Thyroid gland (tissue), 4 donors: ENCODE measurements at regions not wholly inside any gene's neighbourhood (a gene's known extent, or its start where the extent isn't known, plus 50 kb on each side); places are given as distances from the start of the nearest gene placed in this dataset.
"Not testable (repeated sequence)": the region's sequence is repeated elsewhere in the genome, so short reads cannot be mapped to it uniquely, and the experiment has no call there.

Experiments used
- DNase-seq, 2 donors: peaks; one replicate each; pipeline ENCODE4 v3.0.0-alpha.2; 2019
- H3K27ac ChIP-seq, 3 donors: fragments of 200-600 bp; sonication (generic); 1 replicate in 2 of 3; 2 replicates in 1 of 3; pipeline ENCODE4 v1.5.1; 2016 to 2019; ENCODE audit warnings: mild to moderate bottlenecking in 1 of 3, moderate library complexity in 1 of 3
- H3K27me3 ChIP-seq: fragments of 200-600 bp; sonication (generic); one replicate; pipeline ENCODE4 v1.5.1; 2019
- H3K36me3 ChIP-seq, 2 donors: fragments of 200-600 bp; sonication (generic); one replicate each; pipeline ENCODE4 v1.5.1; 2016 to 2019
- H3K4me1 ChIP-seq, 2 donors: fragments of 200-600 bp; sonication (generic); one replicate each; pipeline ENCODE4 v1.5.1; 2017 to 2019
- H3K4me3 ChIP-seq, 3 donors: fragments of 200-600 bp; sonication (generic); replicated peaks in 1 of 3; 1 replicate in 2 of 3; 2 replicates in 1 of 3; pipeline ENCODE4 v1.5.1; 2016; ENCODE audit warnings: mild to moderate bottlenecking in 1 of 3
- H3K9me3 ChIP-seq: fragments of 200-600 bp; sonication (generic); one replicate; pipeline ENCODE4 v1.5.1; 2017
- POLR2A ChIP-seq, 2 donors: fragments of 450-650 bp; IDR thresholded peaks; one replicate each; pipeline ENCODE4 v1.6.1; 2017; ENCODE audit warnings: antibody characterized with exemption in 2 of 2, mild to moderate bottlenecking in 2 of 2, moderate library complexity in 1 of 2
- WGBS, 2 donors: methylation state at CpG; one replicate each; pipeline ENCODE4 v1.1.5; 2017; 5-methylcytosine and 5-hydroxymethylcytosine counted together
- intact Hi-C: fragments of 100-400 bp; cut with DNase I; formaldehyde crosslinking; loops from one replicate; pipeline ENCODE4 v1.15.1; 2023
- TF ChIP-seq, protein P1 (sequence below), 6 experiments: fragments of 200-600 bp in 3 of 6; fragments of 450-650 bp in 3 of 6; sonication (generic) in 3 of 6; IDR thresholded peaks; one replicate each; pipeline ENCODE4 v1.5.1; 2016 to 2019; ENCODE audit warnings: antibody characterized with exemption in 6 of 6, mild to moderate bottlenecking in 2 of 6, inconsistent platforms in 1 of 6, moderate library complexity in 1 of 6

DNA sequence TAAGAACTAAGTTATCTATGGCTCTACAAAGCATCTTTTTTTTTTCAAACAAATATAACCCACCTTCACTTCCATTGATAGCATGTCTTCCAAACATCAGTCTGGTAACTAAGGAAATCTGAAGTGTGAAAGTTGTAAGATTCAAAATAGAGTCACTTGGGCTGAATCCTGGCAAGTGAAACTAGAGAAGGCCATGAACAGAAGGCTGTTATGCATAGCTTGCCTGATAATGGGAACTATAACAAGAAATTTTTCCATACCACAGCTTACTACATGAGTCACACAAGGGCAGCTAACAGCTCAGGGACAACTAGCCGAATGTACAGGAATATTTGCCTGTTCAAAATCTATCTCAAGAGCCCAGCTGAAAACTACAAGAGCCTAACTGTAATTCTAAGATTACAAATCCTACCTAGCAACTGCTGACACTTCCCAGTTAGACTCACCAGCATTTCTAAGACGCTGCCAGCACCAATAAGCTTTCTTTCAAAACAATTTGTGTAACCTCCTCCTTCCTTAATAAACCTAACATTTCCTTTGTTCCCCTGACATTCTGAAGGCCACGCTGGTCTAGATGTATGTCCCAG is 1066.5 kb downstream of the PLOD2 start:
- TF ChIP-seq POLR2A (IDR thresholded peaks at IDR 0.05): no peak
- TF ChIP-seq, protein P1, sequence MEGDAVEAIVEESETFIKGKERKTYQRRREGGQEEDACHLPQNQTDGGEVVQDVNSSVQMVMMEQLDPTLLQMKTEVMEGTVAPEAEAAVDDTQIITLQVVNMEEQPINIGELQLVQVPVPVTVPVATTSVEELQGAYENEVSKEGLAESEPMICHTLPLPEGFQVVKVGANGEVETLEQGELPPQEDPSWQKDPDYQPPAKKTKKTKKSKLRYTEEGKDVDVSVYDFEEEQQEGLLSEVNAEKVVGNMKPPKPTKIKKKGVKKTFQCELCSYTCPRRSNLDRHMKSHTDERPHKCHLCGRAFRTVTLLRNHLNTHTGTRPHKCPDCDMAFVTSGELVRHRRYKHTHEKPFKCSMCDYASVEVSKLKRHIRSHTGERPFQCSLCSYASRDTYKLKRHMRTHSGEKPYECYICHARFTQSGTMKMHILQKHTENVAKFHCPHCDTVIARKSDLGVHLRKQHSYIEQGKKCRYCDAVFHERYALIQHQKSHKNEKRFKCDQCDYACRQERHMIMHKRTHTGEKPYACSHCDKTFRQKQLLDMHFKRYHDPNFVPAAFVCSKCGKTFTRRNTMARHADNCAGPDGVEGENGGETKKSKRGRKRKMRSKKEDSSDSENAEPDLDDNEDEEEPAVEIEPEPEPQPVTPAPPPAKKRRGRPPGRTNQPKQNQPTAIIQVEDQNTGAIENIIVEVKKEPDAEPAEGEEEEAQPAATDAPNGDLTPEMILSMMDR (IDR thresholded peaks at IDR 0.05): no peak
- Histone ChIP-seq H3K9me3 (no peaks in the 10 kb centered on the region), H3K27me3 (no peaks in the 10 kb centered on the region), H3K4me1 (no peaks in the 10 kb centered on the region), H3K4me3 (no peak overlapping the region), H3K27ac (no peak overlapping the region), H3K36me3 (no peaks in the 10 kb centered on the region)
- intact Hi-C loops: no loop called here
- WGBS, 2 donors: 19 to 32% methylated on average over 3 of the region's 3 CpGs
- DNase-seq: no peak

DNA sequence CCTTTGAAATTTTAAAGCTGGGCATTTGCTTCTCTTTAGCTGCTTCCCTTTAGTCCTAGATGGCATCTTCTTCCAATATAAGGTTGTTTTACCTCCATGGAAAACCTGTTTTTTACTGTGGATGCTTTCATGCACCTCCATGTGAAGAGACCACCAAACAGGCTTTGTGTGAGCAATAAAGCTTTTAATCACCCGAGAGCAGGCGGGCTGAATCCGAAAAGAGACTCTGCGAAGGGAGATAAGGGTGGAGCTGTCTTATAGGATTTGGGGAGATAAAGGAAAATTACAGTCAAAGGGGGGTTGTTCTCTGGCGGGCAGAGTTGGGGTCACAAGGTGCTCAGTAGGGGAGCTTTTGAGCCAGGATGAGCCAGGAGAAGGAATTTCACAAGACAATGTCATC is 1049.8 kb downstream of the PLOD2 start:
- 85 to 93% methylated on average over 5 of the region's 5 CpGs for WGBS, 2 donors
- H3K36me3 ChIP-seq, DNase-seq: not testable (repeated sequence)

DNA sequence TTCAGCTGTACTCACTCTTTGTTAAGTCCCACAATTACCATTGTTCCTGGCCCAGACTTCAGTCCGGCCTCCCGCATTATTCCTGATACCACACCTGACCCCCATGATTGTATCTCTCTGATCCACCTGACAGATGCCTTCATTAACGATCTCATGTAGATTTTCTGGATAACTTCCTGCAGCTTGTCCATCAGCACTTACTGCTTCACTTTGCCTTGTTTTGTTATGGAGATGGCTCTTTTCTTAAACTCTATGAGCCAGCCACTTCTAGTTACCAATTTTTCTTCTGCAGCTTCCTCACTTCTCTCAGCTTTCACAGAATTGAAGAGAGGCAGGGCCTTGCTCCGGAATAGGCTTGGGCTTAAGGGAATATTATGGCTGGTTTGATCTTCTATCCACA is 1044.2 kb downstream of the PLOD2 start:
- 89% methylated on average over 4 of the region's 4 CpGs for WGBS, 2 donors
- TF ChIP-seq POLR2A (IDR thresholded peaks at IDR 0.05): no peak
- TF ChIP-seq, protein P1 (IDR thresholded peaks at IDR 0.05): no peak
- no peaks in the 10 kb centered on the region for H3K27me3 ChIP-seq
- no peaks in the 10 kb centered on the region for H3K36me3 ChIP-seq
- no peak overlapping the region for H3K27ac ChIP-seq
- H3K4me1 ChIP-seq: no peaks in the 10 kb centered on the region
- intact Hi-C loops: no loop called here
- H3K9me3 ChIP-seq: no peaks in the 10 kb centered on the region
- DNase-seq: no peak
- H3K4me3 ChIP-seq: no peak overlapping the region

More for the DNA sequence above, 1049.8 kb downstream of the PLOD2 start:
- intact Hi-C loops, H3K9me3 ChIP-seq, H3K4me1 ChIP-seq, H3K27me3 ChIP-seq, H3K27ac ChIP-seq, H3K4me3 ChIP-seq: not testable (repeated sequence)

DNA sequence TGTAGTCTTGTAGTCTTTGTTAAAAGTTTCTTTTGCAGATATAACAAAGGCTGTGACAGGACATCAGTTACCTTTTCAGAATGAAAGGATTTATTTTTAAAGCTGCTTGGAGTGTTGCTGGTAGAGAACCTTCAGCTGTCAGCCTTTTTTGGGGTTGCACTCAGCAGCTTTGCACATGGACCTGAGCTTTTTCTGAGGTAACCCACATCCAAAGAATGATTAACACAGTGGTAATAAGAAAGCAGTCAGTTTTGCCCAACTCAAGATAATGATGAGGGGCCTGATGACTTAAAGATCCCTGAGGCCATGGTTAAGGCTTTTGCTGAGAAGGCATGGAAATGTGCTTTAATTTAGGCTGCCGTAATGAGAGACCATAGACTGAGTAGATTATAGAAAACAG is 1042.7 kb downstream of the PLOD2 start:
- H3K27ac ChIP-seq: no peak overlapping the region
- TF ChIP-seq, protein P1 (IDR thresholded peaks at IDR 0.05): no peak
- no peak for TF ChIP-seq POLR2A (IDR thresholded peaks at IDR 0.05)

DNA sequence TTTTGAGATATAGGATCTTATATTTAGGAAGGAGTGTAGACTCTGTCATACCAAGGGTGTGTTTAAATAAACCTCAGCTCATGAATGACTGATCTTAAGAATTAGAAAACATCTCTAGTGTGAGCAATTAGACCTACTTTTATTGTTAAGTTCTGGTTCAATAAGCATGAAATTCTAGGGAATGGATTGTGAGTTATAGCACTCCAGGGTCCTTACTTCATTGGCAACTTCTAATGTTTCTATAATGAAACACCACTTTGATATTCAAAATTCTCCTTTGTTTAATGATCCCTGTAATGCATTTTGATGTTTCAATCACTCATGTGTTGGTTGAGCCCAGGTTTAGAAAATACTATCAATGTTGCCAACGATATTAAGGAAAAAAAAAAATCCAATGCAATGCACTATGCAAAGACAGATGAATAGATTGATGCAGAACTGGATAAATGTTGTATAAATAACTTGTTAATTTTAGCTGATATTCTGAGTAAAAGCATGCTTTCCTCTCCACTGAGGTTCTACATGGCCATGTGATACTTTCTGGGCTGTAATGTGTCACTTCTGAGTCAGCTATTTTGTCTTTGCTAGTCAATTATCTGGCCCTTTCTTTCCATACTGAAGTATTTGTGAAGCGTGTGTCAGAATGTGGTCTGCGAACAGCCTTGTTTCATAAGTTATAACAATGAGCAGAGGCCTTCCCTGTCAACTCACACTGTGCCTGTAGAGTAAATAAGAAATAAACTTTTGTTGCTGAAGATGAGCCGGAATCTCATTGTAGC is 1035.9 kb downstream of the PLOD2 start:
- no peak overlapping the region for H3K4me3 ChIP-seq
- no peaks in the 10 kb centered on the region for H3K9me3 ChIP-seq
- TF ChIP-seq, protein P1 (IDR thresholded peaks at IDR 0.05): no peak
- no peak for TF ChIP-seq POLR2A (IDR thresholded peaks at IDR 0.05)
- intact Hi-C loops: no loop called here
- no peaks in the 10 kb centered on the region for H3K27me3 ChIP-seq
- WGBS, 2 donors: 75 to 78% methylated on average over 4 of the region's 4 CpGs
- no peaks in the 10 kb centered on the region for H3K4me1 ChIP-seq
- H3K27ac ChIP-seq: no peak overlapping the region
- no peaks in the 10 kb centered on the region for H3K36me3 ChIP-seq
- no peak for DNase-seq

More for the DNA sequence above, 1042.7 kb downstream of the PLOD2 start:
- Histone ChIP-seq H3K9me3 (no peaks in the 10 kb centered on the region), H3K36me3 (no peaks in the 10 kb centered on the region), H3K4me1 (no peaks in the 10 kb centered on the region), H3K27me3 (no peaks in the 10 kb centered on the region), H3K4me3 (no peak overlapping the region)
- no peak for DNase-seq
- intact Hi-C loops: no loop called here
- WGBS, 2 donors: 93 to 100% methylated on average over 1 of the region's 1 CpG
